CD4-positive, alpha-beta T cell treated with Interleukin-21 for 1 hour (primary cell): ENCODE measurements at regions not wholly inside any gene's neighbourhood (a gene's known extent, or its start where the extent isn't known, plus 50 kb on each side); places are given as distances from the start of the nearest gene placed in this dataset.

ENCODE experiments used
- DNase-seq: peaks from one replicate; pipeline ENCODE4 v3.0.0-alpha.2; 2020

DNA sequence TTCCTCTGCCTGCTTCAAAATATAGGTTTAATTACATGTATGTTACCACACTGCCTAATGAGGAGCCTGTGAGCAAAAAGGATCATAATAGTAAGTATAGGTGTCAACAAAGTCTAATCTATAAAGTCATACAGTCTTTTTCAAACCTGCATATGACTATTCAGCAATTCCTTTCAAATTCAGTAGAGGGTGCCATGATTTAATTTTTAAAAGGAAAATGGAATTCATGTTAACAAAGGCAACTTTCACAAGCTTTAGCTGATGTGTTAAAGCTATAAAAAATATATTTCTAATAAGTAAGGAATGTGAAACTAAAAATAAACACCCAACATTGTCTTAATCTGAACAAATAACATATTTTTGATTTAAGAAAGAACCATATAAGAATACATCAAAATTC lies 52.1 kb downstream of the MPP7 start:
- peak; percentile 49 for DNase-seq

DNA sequence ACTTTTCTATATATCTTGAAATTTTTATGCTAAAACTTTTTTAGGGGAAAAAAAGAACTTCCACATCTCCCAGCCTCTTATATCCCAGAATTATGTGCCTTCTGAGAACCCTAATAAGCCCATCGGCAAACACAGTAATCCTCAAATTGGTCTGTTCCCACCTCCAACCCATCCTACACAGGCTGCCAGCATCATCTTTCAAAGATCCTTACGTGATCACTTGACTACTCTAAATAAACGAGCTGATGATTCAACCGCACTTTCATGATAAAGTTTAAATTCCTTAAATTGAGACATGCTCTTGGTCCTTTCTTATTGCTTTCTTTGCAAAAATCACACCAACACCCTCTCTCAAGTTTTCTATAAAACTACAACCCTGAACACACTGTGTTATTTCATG lies 52.5 kb downstream of the MPP7 start:
- no peak for DNase-seq

DNA sequence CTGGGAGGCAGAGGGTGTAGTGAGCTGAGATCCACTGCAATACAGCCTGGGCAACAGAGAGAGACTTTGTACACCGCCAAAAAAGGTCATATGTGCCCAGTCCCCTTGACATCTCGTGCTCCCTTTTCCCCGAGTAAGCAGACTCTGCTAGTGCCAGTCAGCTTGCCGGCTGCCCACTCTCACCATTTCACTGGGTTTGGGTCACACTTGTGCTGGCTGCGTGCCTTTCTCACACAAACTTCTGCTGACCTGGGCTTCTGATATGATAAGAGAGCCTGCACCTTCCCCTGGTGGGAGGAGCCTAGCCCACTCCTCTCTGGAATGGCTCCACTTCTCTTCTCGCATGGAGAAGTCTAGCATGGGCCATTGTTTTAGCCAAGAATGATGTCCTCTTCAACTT lies 53.4 kb downstream of the MPP7 start:
- DNase-seq = no peak

DNA sequence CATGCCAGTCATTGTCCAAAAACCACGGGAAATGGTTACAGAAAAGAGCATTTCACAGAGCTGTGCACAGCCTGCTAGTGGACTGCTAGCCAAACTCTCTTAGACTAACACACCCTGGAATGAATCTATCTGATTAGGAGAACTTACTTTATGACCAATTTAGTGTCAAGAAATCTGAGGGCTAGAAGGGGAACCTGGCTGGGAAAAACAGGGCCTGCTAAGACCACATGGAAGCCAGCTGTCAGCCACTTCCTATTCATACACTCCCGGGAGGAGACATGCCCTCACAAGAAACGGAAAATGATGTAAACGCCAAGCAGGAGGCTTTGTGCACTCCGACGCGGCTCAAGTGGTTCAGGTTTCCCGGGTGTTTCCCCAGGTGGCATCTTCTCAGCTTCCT lies 54.8 kb downstream of the MPP7 start:
- DNase-seq = no peak

DNA sequence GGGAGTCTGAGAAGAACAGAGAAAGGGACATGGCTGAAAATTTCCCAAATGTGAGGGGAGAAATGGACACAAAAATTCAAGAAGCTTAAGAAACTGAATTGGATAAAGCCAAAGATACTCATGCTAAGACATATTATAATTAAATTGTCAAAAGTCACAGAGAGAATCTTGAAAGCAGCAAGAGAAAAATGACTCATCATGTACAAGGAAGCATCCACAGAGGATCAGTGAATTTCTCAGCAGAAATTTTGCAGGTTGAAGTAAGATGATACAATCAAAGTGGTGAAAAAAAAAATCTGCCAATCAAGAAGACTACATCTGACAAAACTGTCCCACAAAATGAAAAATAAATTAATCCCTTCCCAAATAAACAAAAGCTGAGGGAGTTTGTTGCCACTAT lies 56.8 kb downstream of the MPP7 start:
- no peak for DNase-seq

DNA sequence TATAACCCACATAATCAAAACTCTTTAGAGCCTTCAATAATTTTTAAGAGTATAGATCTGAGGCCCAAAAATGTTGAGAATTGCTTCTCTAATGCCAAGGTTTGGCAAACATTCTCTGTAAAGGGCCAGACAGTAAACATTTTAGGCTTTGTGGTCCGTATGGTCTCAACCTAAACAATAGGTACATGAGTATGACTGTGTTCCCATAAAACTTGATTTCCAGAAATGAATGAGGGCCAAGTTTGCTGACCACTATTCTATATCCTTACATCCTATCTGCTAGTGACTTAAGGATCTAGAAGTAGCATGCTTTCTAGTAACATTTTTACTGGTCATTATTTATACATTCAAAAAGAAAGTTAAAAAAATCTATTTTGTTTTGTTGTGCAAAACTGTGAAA lies 58.9 kb downstream of the MPP7 start:
- no peak for DNase-seq

DNA sequence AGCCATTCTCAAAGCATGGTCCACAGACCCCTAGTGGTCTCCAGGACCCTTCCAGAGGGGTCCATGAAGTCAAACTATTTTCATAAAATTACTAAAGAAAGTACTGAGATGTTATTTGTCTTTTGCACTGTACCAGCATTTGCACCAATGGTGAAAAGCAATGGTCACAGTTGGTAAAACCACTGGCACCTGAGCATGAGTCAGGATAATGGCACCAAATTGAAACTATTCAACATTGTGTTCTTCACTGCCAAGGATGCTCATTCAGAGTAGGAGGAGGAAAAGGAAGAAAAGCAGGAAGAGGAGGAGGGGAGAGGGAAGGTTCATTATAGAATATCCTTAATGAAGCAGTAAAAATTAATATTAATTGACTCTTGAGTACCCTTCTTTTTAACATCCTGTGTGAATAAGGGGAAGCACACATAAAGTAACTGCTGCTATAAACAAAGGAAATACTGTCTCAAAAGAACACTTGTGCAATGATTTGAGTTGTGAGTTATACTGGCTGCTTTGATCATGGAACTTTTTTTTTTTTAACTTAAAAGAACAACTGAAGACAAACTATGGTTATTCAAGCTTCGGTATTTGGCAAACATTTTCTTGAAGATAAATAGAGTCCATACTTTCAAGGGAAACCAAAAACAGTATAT lies 60.2 kb downstream of the MPP7 start:
- no peak for DNase-seq

DNA sequence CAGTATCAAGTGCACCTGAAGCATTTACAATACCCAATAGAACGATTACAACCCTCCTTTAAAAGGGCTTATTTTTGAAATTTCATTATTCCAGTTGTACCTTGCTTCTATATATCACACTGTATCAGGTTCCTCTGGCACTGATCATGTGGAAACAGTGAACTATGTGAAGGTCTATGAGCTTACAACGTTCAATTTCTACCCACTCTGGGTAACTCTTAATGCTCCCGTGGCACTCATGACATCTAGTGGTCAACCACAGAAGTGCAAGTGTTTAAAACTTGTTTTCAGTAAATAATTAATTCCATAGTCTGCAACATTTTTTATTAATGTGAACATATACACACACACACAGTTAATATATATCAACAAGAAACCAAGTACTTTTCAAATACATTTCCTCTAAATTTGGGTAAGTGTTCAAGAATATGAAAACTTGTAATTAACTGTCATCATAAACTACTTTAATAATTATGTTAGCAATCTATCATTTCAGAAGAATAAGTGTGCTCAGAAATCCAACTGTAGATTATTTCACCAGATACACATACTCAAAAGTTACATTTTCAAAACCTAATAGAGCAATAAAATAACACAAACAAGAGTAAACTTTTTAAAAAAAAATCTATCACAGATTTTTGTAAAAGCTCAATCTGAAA lies 61.0 kb downstream of the MPP7 start:
- peak; percentile 60 for DNase-seq

DNA sequence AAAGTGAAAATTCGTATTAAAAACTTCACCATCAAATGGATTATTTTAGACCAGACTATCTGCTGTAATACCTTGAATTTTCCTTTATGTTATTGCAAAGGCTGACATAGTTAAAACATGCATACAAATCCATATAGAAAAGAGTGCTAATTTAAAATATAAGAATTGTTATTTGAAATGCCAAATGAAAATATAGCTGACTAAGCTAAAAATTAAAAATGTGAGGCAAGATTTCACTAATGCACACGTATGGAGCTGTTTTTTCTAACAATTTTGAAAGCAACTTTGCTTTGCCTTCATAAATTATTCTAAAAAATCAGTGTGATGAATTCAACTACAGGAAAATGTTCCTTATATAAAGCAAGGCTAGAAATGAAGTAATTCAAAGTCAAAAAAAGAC lies 62.5 kb downstream of the MPP7 start:
- no peak for DNase-seq

DNA sequence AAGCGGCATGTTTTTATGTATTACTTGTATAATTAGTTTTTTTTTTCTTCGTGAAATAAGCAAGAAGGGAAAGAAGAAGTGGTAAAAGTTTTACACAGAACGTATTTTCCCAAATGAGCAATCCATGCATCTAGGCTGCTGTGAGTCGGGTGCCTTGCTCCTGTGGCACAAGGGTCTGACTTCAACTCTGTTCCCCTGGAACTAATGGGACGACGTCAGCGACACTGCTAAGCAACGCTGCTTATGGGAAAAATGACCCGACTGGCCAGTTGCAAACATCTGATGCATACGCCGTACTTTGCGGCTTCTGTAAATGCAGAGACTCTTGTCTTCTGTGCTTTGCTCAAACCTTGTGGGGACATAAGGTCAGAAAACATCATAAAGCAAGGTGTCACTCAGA lies 66.3 kb downstream of the MPP7 start:
- no peak for DNase-seq

DNA sequence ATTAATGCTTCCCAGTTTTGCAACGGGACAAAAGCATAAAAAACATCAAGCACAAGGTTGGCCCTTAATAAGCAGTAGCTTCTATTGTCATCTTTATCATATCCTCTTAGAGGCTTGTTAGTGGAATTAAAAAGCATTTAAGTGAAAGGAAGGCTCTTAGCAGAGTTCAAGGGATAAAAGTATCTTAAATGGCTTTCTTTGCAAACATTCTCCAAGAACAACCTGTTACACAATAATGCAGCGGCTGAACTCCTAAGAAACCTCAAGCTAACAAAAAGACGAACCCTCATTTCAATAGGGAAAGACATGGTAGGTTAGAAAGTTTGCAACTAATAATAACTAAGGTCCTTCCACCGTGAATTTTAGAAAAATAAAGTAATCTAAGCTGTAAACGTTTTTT lies 82.1 kb downstream of the MPP7 start:
- DNase-seq = no peak

DNA sequence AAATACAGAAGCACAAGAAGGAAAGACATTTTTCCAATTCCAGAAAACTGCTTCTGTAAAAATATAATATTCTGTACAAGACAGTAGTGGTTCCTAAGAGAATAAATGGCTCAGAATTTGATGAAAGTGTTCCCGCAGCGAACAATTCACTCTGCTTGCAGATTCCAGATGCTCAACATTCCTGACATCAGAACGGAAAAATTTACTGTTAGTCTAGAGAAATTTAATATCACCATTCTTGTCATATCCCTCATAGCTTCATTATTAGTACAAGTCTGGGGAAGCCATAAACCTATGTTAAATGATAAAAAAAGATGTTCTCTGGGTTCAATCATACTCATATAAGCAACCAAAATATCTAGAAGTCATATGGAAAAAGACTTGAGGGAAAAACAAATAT lies 83.6 kb downstream of the MPP7 start:
- no peak for DNase-seq

DNA sequence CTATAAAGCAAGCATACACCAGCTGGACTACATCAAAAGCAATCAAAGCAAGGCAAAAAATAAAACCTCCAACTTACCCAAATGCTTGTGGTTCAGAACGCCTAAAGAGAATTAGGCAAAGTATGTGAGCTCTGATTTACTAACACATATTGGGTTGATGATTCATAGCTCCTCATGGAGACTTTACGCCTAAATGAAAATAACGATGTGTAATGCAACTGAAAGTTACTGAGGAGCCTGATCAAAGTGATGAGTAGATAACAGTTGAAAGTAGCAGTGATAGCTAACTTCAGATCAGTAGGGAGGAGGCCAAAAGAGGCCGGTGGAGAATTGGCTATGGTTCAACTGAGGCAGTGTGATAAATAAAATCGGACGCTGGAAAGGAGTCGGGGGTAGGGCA lies 85.0 kb downstream of the MPP7 start:
- DNase-seq = no peak

DNA sequence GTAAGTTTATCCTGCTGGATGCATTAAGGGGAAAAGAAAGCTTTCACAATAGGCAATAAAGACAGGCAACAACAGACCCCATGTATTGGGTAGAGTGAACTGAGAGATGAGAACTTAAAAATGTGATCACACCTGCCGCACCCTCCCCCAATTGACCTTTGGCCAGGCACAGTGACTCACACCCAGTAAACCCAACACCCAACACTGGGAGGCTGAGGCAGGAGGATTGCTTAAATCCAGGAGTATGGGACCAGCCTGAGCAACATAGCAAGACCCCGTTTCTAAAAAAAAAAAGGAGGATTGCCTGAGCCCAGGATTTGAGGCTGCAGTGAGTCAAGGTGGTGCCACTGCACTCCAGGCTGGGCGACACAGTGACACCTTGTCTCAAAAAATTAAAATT lies 86.9 kb downstream of the MPP7 start:
- DNase-seq = no peak

DNA sequence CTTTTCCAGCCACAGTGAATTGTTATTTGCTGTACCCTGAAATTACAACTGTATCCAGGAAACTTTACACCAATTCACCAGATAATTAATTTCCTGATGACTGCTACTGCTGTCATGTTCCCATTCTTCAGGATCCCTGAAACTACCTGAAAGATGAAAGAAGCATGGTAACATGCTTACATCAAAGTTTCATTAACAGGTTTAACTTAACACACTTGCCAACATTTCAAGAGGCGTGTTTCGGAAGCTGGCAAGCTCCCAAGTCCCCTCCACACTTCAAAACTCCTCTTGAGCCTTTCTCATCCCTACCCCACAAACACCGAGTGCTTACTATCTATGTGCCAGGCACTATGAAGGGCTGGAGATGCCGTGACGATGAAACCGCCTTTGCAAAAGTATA lies 88.6 kb downstream of the MPP7 start:
- DNase-seq = no peak

DNA sequence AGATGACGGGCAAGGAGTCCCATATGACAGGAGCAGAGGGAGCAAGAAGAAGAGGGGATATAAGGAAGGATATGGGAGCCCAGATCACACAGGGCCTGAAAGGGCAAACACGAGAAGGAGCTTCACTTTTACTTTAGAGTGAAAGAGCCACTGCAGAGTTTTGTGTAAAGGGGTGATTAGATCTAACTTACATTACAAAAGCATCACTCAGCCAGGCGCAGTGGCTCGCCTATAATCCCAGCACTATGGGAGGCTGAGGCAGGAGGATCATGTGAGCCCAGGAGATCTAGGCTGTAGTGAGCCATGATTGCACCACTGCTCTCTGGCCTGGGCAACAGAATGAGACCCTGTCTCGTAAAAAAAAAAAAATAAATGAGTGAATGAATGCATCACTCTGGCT lies 91.1 kb downstream of the MPP7 start:
- DNase-seq = no peak

DNA sequence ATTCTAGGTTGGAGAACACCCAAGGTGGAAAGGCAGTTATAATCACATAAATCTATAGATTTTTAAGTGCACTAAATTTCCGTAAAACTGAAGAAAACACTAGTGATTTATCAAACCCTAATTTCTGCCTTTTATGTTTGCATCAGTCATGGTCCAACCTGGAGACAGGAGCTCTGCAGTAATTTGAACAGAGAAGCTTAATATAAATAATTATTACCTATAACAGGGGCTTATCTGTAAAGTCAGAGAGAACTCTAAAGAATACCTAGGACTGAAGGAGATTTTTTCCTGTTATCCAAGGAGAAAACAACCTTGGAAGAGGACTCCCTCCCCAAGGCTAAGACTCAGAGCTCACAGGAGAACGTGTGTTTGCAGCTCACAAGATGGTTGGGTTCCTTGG lies 95.1 kb downstream of the MPP7 start:
- DNase-seq = no peak

DNA sequence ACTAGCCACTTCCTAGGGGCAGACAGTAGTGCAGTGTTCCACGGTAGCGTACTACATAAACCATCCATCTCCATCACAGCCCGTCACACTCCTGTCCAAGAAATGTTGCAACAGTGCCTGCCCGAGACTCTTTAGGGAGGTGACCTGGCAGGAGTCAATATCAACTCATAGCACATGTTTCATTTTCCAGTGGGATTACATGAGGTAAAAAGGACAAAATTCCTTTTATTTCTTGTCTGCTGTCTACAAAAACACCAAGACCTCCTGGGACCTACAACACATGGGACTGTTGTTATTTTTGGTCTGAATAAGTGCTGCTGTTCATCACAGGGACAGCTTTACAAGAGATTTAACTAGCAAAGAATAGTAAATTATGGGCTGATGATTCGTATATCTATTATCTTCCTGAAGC lies 99.9 kb downstream of the MPP7 start:
- no peak for DNase-seq

DNA sequence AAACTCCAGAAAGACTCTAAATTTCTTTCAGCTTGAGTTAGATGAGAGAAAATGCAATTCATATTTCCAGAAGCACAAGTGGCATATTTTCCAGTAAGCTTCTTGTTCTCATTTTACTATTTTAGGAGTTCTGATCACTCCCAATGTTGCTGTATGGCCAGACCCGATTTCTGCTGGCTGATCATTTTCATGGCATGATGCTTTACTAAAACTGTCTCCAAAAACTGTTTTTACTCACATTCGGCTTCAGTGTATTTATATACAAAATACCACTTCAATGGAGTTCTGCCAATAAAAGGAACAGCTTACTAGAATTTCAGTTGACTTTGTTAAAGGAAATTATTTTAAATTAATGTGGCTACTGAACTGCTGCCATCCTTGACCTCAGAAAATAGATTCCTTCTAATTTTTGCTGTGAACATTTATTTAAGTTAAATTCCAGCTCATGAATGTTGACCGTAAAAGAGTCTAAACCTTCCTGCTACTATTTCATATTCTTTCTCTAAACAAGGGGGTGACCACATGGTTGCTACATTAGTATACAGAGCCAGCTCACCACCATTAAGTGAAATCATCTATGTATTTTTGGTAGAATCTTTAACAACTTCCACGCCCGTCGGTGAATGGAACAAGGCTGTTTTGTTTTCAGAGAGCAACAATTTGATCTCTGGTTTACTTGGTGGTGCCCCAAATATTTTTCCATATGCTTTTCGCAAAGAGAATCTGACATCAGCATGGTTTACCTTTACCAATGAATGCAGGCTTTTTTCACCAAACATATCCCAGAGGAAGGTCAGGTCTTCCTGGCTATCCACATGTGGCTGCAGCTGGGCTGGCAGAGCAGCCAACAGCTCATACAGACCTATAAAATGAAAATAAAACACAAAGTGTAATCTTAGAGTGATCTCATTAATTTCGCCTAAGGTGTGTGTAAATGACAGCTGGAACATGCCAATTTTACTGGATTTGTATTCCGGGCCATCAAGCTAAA lies 101.2 kb downstream of the MPP7 start:
- no peak for DNase-seq

DNA sequence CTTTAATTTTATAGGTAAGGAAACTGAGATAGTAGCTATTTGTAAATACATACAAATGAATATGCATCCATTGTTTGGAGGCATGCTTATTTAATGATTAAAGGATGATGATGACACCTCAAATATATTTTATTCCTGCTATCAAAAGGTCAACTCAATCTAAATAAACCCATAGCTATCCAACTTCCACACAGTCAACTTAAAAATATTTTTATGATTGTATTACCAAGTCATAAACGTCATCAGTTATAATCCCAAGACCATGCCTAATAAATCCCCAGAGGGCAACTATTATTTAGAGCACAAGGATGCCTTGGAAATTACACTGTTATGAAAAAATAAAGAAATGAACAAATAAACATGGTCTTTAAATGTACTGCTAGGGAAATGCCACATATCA lies 102.1 kb downstream of the MPP7 start:
- no peak for DNase-seq

DNA sequence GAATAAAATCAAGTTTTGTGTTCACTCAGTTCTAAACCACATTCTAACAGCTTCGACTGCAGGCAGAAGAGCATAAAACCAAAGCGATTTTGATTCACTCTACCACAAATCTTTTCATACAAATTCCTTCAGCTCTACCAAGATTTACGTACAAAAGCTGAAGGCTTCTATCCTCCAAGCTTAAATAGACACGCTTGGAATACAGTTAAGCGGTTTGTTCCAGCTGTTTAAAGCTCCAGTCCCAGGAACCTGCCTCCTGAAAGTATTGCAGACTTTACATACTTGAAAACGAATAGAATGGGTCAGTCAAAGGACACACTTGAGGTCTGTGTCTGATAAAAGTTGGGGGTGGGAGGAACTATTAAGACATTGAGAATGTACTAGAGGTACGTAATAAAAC lies 102.9 kb downstream of the MPP7 start:
- no peak for DNase-seq

DNA sequence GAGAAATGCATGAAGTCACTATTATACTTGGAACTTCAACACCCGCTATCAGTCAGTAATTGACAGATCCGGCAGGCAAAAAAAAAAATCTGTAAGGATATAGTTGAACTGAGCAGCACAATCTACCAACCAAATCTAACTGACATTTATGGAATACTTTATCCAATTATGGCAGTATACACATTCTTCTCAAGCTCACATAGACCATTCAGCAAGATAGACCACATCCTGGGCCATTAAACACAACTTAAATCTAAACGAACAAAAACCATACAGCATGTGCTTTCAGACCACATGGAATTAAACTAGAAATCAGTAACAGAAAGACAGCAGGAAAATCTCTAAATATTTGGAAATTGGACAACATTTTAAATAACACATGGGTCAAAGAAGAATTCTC lies 112.7 kb downstream of the MPP7 start:
- DNase-seq = no peak

DNA sequence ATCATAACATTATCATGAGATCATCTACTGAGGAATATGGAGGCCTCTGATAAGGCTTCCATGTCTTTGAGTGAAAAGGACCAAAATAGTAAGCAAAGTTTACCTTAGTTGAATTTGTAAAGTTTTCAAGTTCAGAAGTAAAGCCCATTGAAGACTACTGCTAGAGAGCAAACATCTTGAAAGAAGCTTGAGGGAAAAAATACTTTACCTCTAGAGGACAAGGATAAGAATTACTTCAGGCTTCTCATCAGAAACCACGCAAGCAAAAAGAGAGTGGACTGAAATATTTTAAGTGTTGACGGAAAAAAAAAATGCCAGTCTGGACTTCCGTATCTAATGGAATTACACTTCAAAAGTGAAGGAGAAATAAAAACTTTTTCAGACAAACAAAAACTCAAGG lies 114.3 kb downstream of the MPP7 start:
- DNase-seq = no peak
